C1 segment of cervical spinal cord (tissue), 14 donors: ENCODE measurements at regions not wholly inside any gene's neighbourhood (a gene's known extent, or its start where the extent isn't known, plus 50 kb on each side); places are given as distances from the start of the nearest gene placed in this dataset.
"Not testable (repeated sequence)": the region's sequence is repeated elsewhere in the genome, so short reads cannot be mapped to it uniquely, and the experiment has no call there.

Experiments used
- DNase-seq, 14 donors: peaks; one replicate each; lab custom pipeline; 2025; lab: John Stamatoyannopoulos, UW

DNA sequence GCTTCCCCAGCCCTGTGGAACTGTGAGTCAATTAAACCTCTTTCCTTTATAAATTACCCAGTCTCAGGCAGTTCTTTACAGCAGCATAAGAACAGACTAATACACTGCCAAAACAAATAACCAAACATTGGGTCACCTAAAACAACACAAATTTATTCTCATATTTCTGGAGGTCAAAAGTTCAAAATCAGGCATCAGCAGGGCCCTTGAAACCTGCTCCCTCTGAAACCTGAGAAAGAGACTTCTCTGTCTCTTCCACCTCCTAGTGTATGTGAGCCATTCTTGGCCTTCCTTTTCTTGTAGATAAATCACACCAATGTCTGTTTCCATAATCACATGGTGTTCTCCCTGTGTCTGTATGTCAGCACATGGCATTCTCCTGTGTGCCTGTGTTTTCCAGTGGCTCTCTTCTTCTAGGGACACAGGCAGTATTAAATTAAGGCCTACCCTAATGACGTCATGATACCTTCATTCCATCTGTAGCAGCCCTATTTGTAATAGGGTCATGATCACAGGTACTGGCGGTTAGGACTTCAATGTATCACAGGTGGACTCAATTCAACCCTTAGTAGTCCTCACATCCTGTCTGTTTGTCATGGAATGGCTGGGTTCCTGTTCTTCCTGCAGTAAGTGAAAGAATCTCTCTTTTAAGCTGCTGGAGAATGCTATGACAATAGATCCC is 147.3 kb upstream of the CLNK start:
- no peak for DNase-seq

DNA sequence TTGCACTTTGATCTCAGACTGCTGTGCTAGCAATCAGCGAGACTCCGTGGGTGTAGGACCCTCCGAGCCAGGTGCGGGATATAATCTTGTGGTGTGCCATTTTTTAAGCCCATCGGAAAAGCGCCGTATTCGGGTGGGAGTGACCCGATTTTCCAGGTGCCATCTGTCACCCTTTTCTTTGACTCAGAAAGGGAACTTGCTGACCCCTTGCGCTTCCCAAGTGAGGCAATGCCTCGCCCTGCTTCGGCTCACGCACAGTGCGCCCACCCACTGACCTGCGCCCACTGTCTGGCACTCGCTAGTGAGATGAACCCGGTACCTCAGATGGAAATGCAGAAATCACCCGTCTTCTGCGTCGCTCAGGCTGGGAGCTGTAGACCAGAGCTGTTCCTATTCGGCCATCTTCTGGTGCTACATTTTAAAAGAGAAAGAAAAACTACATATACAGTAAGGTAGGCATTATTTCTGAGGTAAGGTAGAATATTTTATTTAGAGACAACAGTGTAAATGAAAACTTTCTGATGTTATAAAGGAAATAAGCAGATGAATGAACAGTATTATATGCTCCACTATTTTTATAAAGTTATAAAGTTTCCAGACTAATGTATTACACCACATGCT is 144.5 kb upstream of the CLNK start:
- DNase-seq: not testable (repeated sequence)

GRCh38 chr4:10821826-10822225 is 137.3 kb upstream of the CLNK start:
- no peak for DNase-seq

GRCh38 chr4:10816571-10816970 is 132.0 kb upstream of the CLNK start:
- peak in 1 of 14 donors; percentile 6 for DNase-seq

GRCh38 chr4:10811991-10812390 is 127.4 kb upstream of the CLNK start:
- no peak for DNase-seq

GRCh38 chr4:10810411-10810810 is 125.8 kb upstream of the CLNK start:
- DNase-seq: no peak

- no peak for DNase-seq
These were observed 125.3 kb upstream of the CLNK start for GRCh38 chr4:10809905-10810304.

- DNase-seq: peak in 11 of 14 donors; percentile 1 to 82 (median 59)
These were observed 124.0 kb upstream of the CLNK start for GRCh38 chr4:10808591-10808990.

DNA sequence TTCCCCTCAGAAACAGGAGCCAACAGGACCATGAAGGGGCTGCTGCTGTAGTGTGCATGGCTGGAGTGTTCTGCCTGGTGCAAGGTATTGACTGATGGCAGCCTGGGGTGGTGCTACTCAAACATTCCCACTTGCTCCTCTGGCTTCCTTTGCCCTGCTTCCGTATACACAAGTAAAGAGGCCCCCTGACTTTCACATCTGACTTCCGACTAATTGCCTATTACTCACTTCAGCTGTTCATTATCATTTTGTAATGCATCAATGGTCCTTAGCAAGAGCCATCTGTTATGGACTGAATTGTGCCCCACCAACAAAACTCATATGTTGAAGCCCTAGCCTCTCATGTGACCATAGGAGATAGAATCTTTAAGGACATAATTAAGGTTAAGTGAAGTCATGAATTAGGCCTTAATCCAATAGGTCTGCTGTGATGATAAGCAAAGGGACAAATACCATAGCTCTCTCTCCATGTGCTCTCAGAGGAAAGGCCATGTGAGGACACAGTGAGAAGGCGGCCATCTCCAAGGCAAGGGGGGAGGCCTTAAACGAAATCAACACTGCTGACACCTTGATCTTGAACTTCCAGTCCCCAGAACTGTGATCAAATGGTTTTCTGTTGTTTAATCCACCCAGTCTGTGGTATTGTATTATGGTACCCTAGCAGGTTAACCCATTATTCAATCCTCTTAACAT is 122.5 kb upstream of the CLNK start:
- peak in 1 of 14 donors; percentile 3 for DNase-seq

DNA sequence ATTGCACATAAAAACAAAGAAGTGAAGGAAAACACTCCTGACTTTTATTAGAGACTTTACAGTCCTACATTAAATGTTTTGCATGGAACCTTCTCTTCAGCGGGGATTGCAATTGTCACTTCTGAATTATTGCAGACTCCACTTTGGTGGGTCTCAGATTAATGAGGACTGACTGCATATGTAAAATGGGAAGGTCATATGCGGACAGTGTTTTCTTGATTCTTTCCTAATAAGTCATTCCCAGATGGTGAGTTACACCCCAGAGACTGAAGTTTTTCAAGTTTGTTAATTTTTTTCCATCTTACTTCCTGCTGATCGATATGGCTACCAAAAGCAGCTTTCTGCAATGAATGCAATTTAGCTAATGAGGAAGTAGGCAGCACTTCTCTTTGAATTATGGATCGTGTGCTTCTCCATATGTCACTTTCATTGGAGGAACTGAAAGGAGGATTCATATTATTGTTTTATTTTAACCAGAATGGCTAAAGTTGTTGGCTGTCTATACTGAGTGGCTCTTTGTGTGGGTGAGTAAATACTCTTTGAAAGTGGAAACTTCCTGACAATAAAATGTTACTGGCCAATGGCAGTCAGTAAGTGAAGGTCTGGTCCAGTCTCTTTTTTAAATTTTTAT is 119.3 kb upstream of the CLNK start:
- no peak for DNase-seq

GRCh38 chr4:10787365-10787764 is 102.8 kb upstream of the CLNK start:
- DNase-seq: no peak

DNA sequence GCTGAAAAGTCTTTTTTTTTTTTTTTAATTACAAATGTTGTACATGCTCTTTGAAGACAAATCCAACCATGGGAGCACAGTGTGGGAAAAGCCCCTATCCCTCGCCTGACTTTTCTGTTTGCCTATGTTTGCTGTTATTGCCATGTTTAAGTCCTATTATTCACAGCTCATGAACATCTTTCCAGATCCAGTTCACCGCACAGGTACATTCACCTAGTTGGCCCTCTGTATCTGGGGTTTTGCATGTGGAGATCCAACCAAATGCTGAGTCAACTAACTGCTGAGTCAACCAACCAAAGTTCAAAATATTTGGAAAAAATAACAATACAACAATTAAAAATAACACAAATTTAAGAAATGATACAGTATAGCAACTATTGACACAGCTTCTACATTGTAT is 100.1 kb upstream of the CLNK start:
- no peak for DNase-seq

DNA sequence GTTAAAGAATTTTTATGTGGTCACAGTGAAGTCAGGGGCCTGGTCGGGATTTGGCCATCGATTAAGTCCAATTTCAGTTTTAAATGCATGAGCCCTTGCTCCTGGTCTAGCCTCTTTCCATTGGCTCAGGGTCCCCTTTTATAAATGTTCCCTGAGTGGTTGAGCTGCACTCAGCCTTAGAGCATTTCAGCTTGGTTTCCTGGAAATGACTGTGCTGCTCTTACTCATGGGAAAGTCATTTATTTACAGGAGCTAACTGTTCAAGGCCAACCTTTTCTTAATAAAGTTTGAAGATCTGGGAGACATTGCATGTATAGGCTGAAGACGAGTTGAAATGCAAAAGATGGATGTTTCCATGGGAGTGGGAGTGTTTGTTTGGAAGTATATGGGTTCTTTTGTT is 98.8 kb upstream of the CLNK start:
- no peak for DNase-seq

DNA sequence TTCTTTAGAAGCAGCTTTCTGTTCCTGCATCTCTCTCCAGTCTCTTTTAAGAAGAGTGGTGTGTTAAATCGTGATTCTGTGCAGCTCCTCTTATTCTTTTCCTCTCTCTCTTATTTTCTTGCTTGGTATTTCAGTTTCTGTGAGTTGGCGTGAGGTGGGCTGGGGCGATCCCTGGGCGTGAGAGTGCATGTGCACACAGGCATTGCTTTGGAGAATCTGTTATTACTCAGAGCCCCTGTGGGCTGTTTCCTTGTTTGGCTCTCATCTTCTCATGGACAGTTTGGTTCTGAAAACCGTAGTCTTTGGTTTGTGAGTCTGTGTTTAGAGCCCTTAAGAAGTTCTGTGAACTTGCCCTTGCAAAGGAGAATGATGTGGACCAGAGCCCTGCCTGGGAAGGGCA is 97.2 kb upstream of the CLNK start:
- DNase-seq: no peak

- not testable (repeated sequence) for DNase-seq
These were observed 96.2 kb upstream of the CLNK start for GRCh38 chr4:10780803-10781202.

GRCh38 chr4:10775132-10775531 is 90.6 kb upstream of the CLNK start:
- not testable (repeated sequence) for DNase-seq

DNA sequence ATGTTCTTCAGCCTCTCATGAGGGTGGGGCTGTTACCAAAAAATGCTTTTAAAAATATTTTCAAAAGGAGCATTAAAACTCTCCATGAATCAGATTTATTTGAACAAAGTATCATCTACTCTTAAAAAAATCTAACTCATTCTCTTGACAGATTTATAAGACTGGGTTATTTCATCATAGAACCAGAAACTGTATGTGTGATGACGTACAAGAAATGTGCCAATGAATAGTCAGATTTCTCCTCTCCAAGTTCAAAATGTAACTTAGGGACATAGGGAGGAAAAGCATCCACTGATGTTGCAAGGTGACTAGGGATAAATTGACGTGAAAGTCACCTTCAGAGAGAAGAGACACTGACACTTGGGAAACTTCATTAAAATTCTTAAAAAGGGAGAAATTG is 89.1 kb upstream of the CLNK start:
- DNase-seq: no peak

DNA sequence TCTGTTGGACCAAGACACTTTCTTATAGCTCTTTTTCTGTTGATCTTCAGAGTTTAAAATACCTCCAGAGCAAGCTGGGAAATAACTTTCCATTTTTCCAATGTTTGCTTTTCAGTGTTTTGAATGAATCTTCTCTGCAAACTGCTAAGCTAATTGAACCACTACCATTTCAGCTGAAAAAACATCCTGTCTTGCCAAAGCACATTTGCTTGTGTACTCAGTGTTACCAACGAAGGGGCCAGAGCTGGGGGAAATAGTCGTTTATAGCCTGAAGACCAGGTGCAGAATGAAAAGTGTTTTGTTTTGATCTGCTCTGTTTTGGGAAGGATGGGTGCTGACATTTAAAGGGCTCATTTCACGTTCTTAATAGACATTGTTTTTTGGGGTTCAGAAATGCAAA is 88.4 kb upstream of the CLNK start:
- DNase-seq: no peak

DNA sequence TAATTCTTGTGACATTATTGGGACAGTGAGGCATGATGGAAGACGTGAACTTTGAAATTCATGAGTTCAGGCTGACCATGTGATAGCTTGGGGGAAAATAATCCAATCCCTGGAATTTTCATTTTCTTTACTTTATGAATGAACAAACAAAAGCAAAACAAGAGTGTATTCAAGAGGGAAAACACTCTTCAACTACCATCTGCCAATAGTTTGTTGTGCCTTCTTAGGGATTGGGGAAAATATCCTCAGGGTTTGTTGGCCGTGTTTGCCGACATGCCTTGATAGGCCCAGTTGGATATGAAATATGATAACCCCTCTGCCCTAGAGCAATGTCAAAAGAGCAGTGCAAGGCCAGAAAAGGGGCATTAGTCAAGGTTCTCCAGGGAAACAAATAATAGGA is 80.8 kb upstream of the CLNK start:
- DNase-seq: no peak

DNA sequence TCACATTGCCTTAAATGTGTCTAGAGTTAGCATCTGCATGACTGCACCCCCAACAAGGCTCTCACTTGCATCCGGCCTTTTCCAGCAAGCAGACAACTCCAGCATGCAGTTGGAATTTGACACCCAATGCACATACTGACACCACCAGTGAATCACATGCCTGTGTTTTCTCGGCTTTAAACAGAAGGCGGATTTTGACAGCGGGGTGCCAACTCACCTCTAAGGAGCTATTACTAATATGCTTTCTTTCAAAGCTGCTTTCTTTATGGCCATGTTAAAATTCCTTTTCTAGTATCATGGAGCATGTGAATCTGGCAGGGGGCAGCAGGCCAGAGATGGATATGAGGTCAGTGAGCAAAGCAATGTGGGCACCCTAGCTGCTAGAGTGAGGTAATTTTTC is 78.0 kb upstream of the CLNK start:
- DNase-seq: no peak

- DNase-seq: no peak
These were observed 77.3 kb upstream of the CLNK start for GRCh38 chr4:10761903-10762302.

DNA sequence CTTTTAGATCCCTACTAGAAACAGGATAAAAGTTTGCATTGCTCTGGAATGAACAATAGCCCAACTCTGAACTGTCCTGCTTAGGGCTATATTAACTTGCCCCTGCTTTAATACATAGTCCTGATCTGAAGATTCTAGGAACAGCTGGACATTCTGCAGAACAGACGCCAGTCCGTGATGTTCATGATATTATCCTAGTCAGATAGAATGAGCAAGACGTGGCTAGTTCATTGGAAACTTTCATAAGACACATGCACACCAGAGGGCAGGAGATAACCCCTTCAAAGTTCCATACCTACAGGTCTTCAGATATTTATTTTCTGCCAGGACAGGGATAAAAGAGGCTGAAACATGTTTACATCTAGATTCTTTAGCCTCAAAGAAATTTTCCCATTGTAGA is 75.5 kb upstream of the CLNK start:
- DNase-seq: no peak

GRCh38 chr4:10758906-10759305 is 74.3 kb upstream of the CLNK start:
- no peak for DNase-seq
